Neural cell (in vitro differentiated cells): ENCODE measurements at regions not wholly inside any gene's neighbourhood (a gene's known extent, or its start where the extent isn't known, plus 50 kb on each side); places are given as distances from the start of the nearest gene placed in this dataset.

Source experiments
- EP300 ChIP-seq: fragments of 450-650 bp; conservative IDR thresholded peaks from 2 replicates; pipeline ENCODE4 v1.6.1; 2014; ENCODE audit warnings: antibody characterized with exemption, mild to moderate bottlenecking, moderate library complexity; ENCODE audit not compliant: poor library complexity, severe bottlenecking
- EZH2 ChIP-seq: fragments of 200-600, 300-800 bp; shearing (Covaris generic), sonication (generic); IDR thresholded peaks from 2 replicates; pipeline ENCODE4 v1.6.1; 2014; ENCODE audit warnings: antibody characterized with exemption, low read length, borderline replicate concordance, mild to moderate bottlenecking; ENCODE audit not compliant: insufficient read depth, poor library complexity, severe bottlenecking
- MXI1 ChIP-seq: fragments of 450-650 bp; conservative IDR thresholded peaks from 2 replicates; pipeline ENCODE4 v1.6.1; 2014; ENCODE audit warnings: antibody characterized with exemption, mild to moderate bottlenecking; ENCODE audit not compliant: poor library complexity, severe bottlenecking
- POLR2AphosphoS5 ChIP-seq: IDR thresholded peaks from 2 replicates; pipeline ENCODE4 v1.6.1; 2012
- RAD21 ChIP-seq: fragments of 450-650 bp; conservative IDR thresholded peaks from 2 replicates; pipeline ENCODE4 v1.6.1; 2014; ENCODE audit warnings: antibody characterized with exemption, mild to moderate bottlenecking, moderate library complexity
- TAF1 ChIP-seq: IDR thresholded peaks from 2 replicates; pipeline ENCODE4 v1.6.1; 2012; ENCODE audit warnings: low read depth
- TF ChIP-seq, protein P1 (sequence below): fragments of 450-650 bp; IDR thresholded peaks from 2 replicates; pipeline ENCODE4 v1.5.1; 2014; ENCODE audit warnings: antibody characterized with exemption, mild to moderate bottlenecking, moderate library complexity; ENCODE audit not compliant: poor library complexity, severe bottlenecking
- TF ChIP-seq, protein P2 (sequence below): IDR thresholded peaks from 2 replicates; pipeline ENCODE4 v1.6.1; 2012; ENCODE audit warnings: borderline replicate concordance

DNA sequence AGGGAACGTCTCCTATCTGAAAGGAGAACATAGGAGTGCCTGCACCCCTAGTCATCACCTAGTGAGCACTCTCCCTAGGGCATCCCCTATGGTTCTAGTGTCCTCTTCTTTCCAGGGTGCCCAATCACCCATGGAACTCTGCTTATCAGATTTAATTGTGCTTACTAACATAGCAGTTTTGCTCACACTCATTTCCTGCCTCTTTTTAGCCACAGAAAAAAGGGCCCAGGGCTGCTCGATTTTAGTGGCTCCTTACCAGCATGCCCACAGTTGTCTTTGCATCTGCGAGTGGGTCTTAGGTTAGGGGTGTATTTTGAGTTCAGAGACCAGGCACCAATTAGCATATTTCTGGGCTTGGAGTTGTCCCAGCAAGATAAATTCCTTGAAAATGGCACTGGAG is 1110.2 kb downstream of the TAF11L14 start:
- TF ChIP-seq POLR2AphosphoS5 = no peak
- TF ChIP-seq, protein P1, sequence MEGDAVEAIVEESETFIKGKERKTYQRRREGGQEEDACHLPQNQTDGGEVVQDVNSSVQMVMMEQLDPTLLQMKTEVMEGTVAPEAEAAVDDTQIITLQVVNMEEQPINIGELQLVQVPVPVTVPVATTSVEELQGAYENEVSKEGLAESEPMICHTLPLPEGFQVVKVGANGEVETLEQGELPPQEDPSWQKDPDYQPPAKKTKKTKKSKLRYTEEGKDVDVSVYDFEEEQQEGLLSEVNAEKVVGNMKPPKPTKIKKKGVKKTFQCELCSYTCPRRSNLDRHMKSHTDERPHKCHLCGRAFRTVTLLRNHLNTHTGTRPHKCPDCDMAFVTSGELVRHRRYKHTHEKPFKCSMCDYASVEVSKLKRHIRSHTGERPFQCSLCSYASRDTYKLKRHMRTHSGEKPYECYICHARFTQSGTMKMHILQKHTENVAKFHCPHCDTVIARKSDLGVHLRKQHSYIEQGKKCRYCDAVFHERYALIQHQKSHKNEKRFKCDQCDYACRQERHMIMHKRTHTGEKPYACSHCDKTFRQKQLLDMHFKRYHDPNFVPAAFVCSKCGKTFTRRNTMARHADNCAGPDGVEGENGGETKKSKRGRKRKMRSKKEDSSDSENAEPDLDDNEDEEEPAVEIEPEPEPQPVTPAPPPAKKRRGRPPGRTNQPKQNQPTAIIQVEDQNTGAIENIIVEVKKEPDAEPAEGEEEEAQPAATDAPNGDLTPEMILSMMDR = no peak
- TF ChIP-seq, protein P2, sequence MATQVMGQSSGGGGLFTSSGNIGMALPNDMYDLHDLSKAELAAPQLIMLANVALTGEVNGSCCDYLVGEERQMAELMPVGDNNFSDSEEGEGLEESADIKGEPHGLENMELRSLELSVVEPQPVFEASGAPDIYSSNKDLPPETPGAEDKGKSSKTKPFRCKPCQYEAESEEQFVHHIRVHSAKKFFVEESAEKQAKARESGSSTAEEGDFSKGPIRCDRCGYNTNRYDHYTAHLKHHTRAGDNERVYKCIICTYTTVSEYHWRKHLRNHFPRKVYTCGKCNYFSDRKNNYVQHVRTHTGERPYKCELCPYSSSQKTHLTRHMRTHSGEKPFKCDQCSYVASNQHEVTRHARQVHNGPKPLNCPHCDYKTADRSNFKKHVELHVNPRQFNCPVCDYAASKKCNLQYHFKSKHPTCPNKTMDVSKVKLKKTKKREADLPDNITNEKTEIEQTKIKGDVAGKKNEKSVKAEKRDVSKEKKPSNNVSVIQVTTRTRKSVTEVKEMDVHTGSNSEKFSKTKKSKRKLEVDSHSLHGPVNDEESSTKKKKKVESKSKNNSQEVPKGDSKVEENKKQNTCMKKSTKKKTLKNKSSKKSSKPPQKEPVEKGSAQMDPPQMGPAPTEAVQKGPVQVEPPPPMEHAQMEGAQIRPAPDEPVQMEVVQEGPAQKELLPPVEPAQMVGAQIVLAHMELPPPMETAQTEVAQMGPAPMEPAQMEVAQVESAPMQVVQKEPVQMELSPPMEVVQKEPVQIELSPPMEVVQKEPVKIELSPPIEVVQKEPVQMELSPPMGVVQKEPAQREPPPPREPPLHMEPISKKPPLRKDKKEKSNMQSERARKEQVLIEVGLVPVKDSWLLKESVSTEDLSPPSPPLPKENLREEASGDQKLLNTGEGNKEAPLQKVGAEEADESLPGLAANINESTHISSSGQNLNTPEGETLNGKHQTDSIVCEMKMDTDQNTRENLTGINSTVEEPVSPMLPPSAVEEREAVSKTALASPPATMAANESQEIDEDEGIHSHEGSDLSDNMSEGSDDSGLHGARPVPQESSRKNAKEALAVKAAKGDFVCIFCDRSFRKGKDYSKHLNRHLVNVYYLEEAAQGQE = no peak
- no peak for TF ChIP-seq EP300
- no peak for TF ChIP-seq TAF1
- no peak for TF ChIP-seq EZH2
- TF ChIP-seq RAD21 = no peak
- no peak for TF ChIP-seq MXI1
